CD4-positive, alpha-beta T cell treated with Interleukin-21 for 1 hour (primary cell): ENCODE measurements at regions not wholly inside any gene's neighbourhood (a gene's known extent, or its start where the extent isn't known, plus 50 kb on each side); places are given as distances from the start of the nearest gene placed in this dataset.

ENCODE experiments used
- DNase-seq: peaks from one replicate; pipeline ENCODE4 v3.0.0-alpha.2; 2020

- no peak for DNase-seq
Measured at GRCh38 chr3:14318646-14319045, 83.8 kb upstream of the SLC6A6 start.

- DNase-seq: peak; percentile 26
Measured at GRCh38 chr3:14319654-14320182, 82.7 kb upstream of the SLC6A6 start.

- no peak for DNase-seq
Measured at GRCh38 chr3:14320219-14320618, 82.2 kb upstream of the SLC6A6 start.

GRCh38 chr3:14322001-14322400, 80.4 kb upstream of the SLC6A6 start:
- DNase-seq: no peak

GRCh38 chr3:14322667-14323295, 79.6 kb upstream of the SLC6A6 start:
- DNase-seq: no peak

GRCh38 chr3:14323401-14324223, 78.8 kb upstream of the SLC6A6 start:
- DNase-seq: no peak

- DNase-seq: no peak
Measured at GRCh38 chr3:14324224-14324944, 78.0 kb upstream of the SLC6A6 start.

GRCh38 chr3:14328422-14328821, 74.0 kb upstream of the SLC6A6 start:
- no peak for DNase-seq

GRCh38 chr3:14329116-14329830, 73.1 kb upstream of the SLC6A6 start:
- no peak for DNase-seq

GRCh38 chr3:14329842-14330241, 72.6 kb upstream of the SLC6A6 start:
- DNase-seq: no peak

GRCh38 chr3:14330508-14330907, 71.9 kb upstream of the SLC6A6 start:
- DNase-seq: no peak

- DNase-seq: no peak
Measured at GRCh38 chr3:14331251-14331650, 71.2 kb upstream of the SLC6A6 start.

- DNase-seq: no peak
Measured at GRCh38 chr3:14332392-14332791, 70.0 kb upstream of the SLC6A6 start.

- DNase-seq: no peak
Measured at GRCh38 chr3:14333215-14333614, 69.2 kb upstream of the SLC6A6 start.

GRCh38 chr3:14333621-14334020, 68.8 kb upstream of the SLC6A6 start:
- DNase-seq: no peak

- no peak for DNase-seq
Measured at GRCh38 chr3:14334136-14334535, 68.3 kb upstream of the SLC6A6 start.

GRCh38 chr3:14334936-14335335, 67.5 kb upstream of the SLC6A6 start:
- DNase-seq: no peak

GRCh38 chr3:14335774-14336748, 66.3 kb upstream of the SLC6A6 start:
- no peak for DNase-seq

- DNase-seq: no peak
Measured at GRCh38 chr3:14336749-14337598, 65.4 kb upstream of the SLC6A6 start.

GRCh38 chr3:14337828-14338227, 64.6 kb upstream of the SLC6A6 start:
- no peak for DNase-seq

GRCh38 chr3:14338242-14338641, 64.2 kb upstream of the SLC6A6 start:
- no peak for DNase-seq
